Neural cell (in vitro differentiated cells): ENCODE measurements at regions not wholly inside any gene's neighbourhood (a gene's known extent, or its start where the extent isn't known, plus 50 kb on each side); places are given as distances from the start of the nearest gene placed in this dataset.

Experiments
- H2AFZ ChIP-seq: fragments of 200-600, 300-800 bp; sonication (generic), shearing (Covaris generic); 2 replicates; pipeline ENCODE4 v1.6.0; 2014; ENCODE audit warnings: low read depth, mild to moderate bottlenecking, antibody characterized with exemption, low read length, moderate library complexity
- H3F3A ChIP-seq: fragments of 200-600 bp; shearing (Covaris generic); 2 replicates; pipeline ENCODE4 v1.6.1; 2016; ENCODE audit warnings: mild to moderate bottlenecking, moderate library complexity, mixed read lengths, antibody characterized with exemption, low read length; ENCODE audit not compliant: insufficient read depth, poor library complexity, severe bottlenecking
- H3K27ac ChIP-seq: fragments of 200-600, 300-800 bp; sonication (generic), shearing (Covaris generic); 2 replicates; pipeline ENCODE4 v1.5.1; 2014; ENCODE audit warnings: mild to moderate bottlenecking, low read length, moderate library complexity
- H3K27me3 ChIP-seq: fragments of 300-800, 200-600 bp; sonication (generic), shearing (Covaris generic); 2 replicates; pipeline ENCODE4 v1.6.0; 2014; ENCODE audit warnings: mild to moderate bottlenecking, low read depth, low read length, moderate library complexity; ENCODE audit not compliant: insufficient read depth
- H3K36me3 ChIP-seq: fragments of 300-800, 200-600 bp; sonication (generic), shearing (Covaris generic); 2 replicates; pipeline ENCODE4 v1.5.1; 2014; ENCODE audit warnings: mild to moderate bottlenecking, antibody characterized with exemption, low read length, moderate library complexity; ENCODE audit not compliant: insufficient read depth
- H3K4me2 ChIP-seq: fragments of 300-800, 200-600 bp; sonication (generic), shearing (Covaris generic); 2 replicates; pipeline ENCODE4 v1.6.0; 2014; ENCODE audit warnings: mild to moderate bottlenecking, low read length
- H3K4me3 ChIP-seq: fragments of 300-800, 200-600 bp; sonication (generic), shearing (Covaris generic); 2 replicates; pipeline ENCODE4 v1.5.1; 2014; ENCODE audit warnings: mild to moderate bottlenecking, low read length, moderate library complexity
- H3K79me2 ChIP-seq: fragments of 200-600 bp; shearing (Covaris generic); replicated peaks from 2 replicates; pipeline ENCODE4 v1.6.0; 2014; ENCODE audit warnings: mild to moderate bottlenecking, low read length, moderate library complexity; ENCODE audit not compliant: insufficient read depth
- H3K9ac ChIP-seq: fragments of 300-800, 200-600 bp; sonication (generic), shearing (Covaris generic); 2 replicates; pipeline ENCODE4 v1.6.1; 2016; ENCODE audit warnings: mild to moderate bottlenecking, low read length, mixed read lengths
- H3K9me2 ChIP-seq: fragments of 200-600 bp; shearing (Covaris generic); 2 replicates; pipeline ENCODE4 v1.6.1; 2016; ENCODE audit warnings: mild to moderate bottlenecking, low read length, mixed read lengths; ENCODE audit not compliant: insufficient read depth
- H3K9me3 ChIP-seq: fragments of 200-600, 300-800 bp; sonication (generic), shearing (Covaris generic); 2 replicates; pipeline ENCODE4 v1.6.1; 2016; ENCODE audit warnings: mild to moderate bottlenecking, mixed run types, low read length, moderate library complexity, mixed read lengths
- H4K20me1 ChIP-seq: fragments of 200-600 bp; shearing (Covaris generic); 2 replicates; pipeline ENCODE4 v1.6.1; 2016; ENCODE audit warnings: mild to moderate bottlenecking, mixed run types; ENCODE audit not compliant: insufficient read depth
- CTCF ChIP-seq: fragments of 450-650 bp; IDR thresholded peaks from 2 replicates; pipeline ENCODE4 v1.5.1; 2014; ENCODE audit warnings: antibody characterized with exemption, mild to moderate bottlenecking, moderate library complexity; ENCODE audit not compliant: poor library complexity, severe bottlenecking
- EP300 ChIP-seq: fragments of 450-650 bp; conservative IDR thresholded peaks from 2 replicates; pipeline ENCODE4 v1.6.1; 2014; ENCODE audit warnings: antibody characterized with exemption, mild to moderate bottlenecking, moderate library complexity; ENCODE audit not compliant: poor library complexity, severe bottlenecking
- EZH2 ChIP-seq: fragments of 200-600, 300-800 bp; shearing (Covaris generic), sonication (generic); IDR thresholded peaks from 2 replicates; pipeline ENCODE4 v1.6.1; 2014; ENCODE audit warnings: antibody characterized with exemption, low read length, borderline replicate concordance, mild to moderate bottlenecking; ENCODE audit not compliant: insufficient read depth, poor library complexity, severe bottlenecking
- MXI1 ChIP-seq: fragments of 450-650 bp; conservative IDR thresholded peaks from 2 replicates; pipeline ENCODE4 v1.6.1; 2014; ENCODE audit warnings: antibody characterized with exemption, mild to moderate bottlenecking; ENCODE audit not compliant: poor library complexity, severe bottlenecking
- POLR2AphosphoS5 ChIP-seq: IDR thresholded peaks from 2 replicates; pipeline ENCODE4 v1.6.1; 2012
- RAD21 ChIP-seq: fragments of 450-650 bp; conservative IDR thresholded peaks from 2 replicates; pipeline ENCODE4 v1.6.1; 2014; ENCODE audit warnings: antibody characterized with exemption, mild to moderate bottlenecking, moderate library complexity
- REST ChIP-seq: IDR thresholded peaks from 2 replicates; pipeline ENCODE4 v1.6.1; 2012; ENCODE audit warnings: borderline replicate concordance
- SMC3 ChIP-seq: fragments of 450-650 bp; conservative IDR thresholded peaks from 2 replicates; pipeline ENCODE4 v1.6.1; 2014; ENCODE audit warnings: antibody characterized with exemption, mild to moderate bottlenecking, moderate library complexity; ENCODE audit not compliant: poor library complexity
- TAF1 ChIP-seq: IDR thresholded peaks from 2 replicates; pipeline ENCODE4 v1.6.1; 2012; ENCODE audit warnings: low read depth

GRCh38 chrX:121558886-121559285 lies 511.5 kb downstream of the GLUD2 start:
- Histone ChIP-seq H3K4me3 (no peak overlapping the region), H4K20me1 (no peaks in the 10 kb centered on the region), H3K27me3 (no peaks in the 10 kb centered on the region), H2AFZ (no peak overlapping the region), H3K9ac (no peak overlapping the region), H3K27ac (no peak overlapping the region), H3K9me2 (no peaks in the 10 kb centered on the region), H3K36me3 (no peaks in the 10 kb centered on the region), H3K79me2 (no peaks in the 10 kb centered on the region), H3F3A (no peaks in the 10 kb centered on the region), H3K9me3 (no peaks in the 10 kb centered on the region), H3K4me2 (no peak overlapping the region)
- TF ChIP-seq EZH2: no peak
- no peak for TF ChIP-seq CTCF
- no peak for TF ChIP-seq SMC3

- Histone ChIP-seq H2AFZ (no peak overlapping the region), H3F3A (no peaks in the 10 kb centered on the region), H4K20me1 (no peaks in the 10 kb centered on the region), H3K9me2 (no peaks in the 10 kb centered on the region), H3K79me2 (no peaks in the 10 kb centered on the region), H3K36me3 (no peaks in the 10 kb centered on the region), H3K27ac (no peak overlapping the region), H3K4me3 (no peak overlapping the region), H3K9me3 (no peaks in the 10 kb centered on the region), H3K4me2 (no peak overlapping the region), H3K27me3 (no peaks in the 10 kb centered on the region), H3K9ac (no peak overlapping the region)
- TF ChIP-seq SMC3 (no peak), CTCF (no peak), MXI1 (no peak)
Observed at GRCh38 chrX:121562616-121563015, 515.2 kb downstream of the GLUD2 start.

GRCh38 chrX:121569609-121570008 lies 522.2 kb downstream of the GLUD2 start:
- H3K27ac ChIP-seq: no peak overlapping the region
- H2AFZ ChIP-seq: no peak overlapping the region
- no peaks in the 10 kb centered on the region for H3K36me3 ChIP-seq
- no peaks in the 10 kb centered on the region for H3K79me2 ChIP-seq
- no peak overlapping the region for H3K4me3 ChIP-seq
- no peaks in the 10 kb centered on the region for H4K20me1 ChIP-seq
- no peaks in the 10 kb centered on the region for H3F3A ChIP-seq
- H3K27me3 ChIP-seq: no peaks in the 10 kb centered on the region
- no peaks in the 10 kb centered on the region for H3K9me2 ChIP-seq
- no peak overlapping the region for H3K4me2 ChIP-seq
- H3K9me3 ChIP-seq: no peaks in the 10 kb centered on the region
- no peak overlapping the region for H3K9ac ChIP-seq
- TF ChIP-seq POLR2AphosphoS5 (no peak), RAD21 (no peak), MXI1 (no peak), SMC3 (no peak), EP300 (no peak), TAF1 (no peak), EZH2 (no peak), CTCF (no peak), REST (no peak)
